H1 (cell line): ENCODE measurements at regions not wholly inside any gene's neighbourhood (a gene's known extent, or its start where the extent isn't known, plus 50 kb on each side); places are given as distances from the start of the nearest gene placed in this dataset.

Experiments used
- CTCF ChIA-PET: fragments of 300-600 bp; sonication (Branson Sonifier 250); formaldehyde crosslinking; loops from one replicate; lab custom pipeline; 2021; ENCODE audit not compliant: partially characterized antibody; lab: Charles Lee
- POLR2A ChIA-PET: fragments of 300-600 bp; sonication (Branson Sonifier 250); formaldehyde crosslinking; loops from one replicate; lab custom pipeline; 2021; ENCODE audit warnings: inconsistent platforms; ENCODE audit not compliant: partially characterized antibody; lab: Charles Lee
- DNase-seq, 2 experiments: peaks; one replicate each; pipeline versions ENCODE4 v3.0.0 to v3.0.0-alpha.2; 2010 to 2022; ENCODE audit warnings: low spot score in 2 of 2, low read depth in 1 of 2, mixed read lengths in 1 of 2
- FAIRE-seq: peaks from 2 replicates; lab custom pipeline; 2011; peaks lifted over from hg19 to GRCh38; lab: Jason Lieb, UNC
- H2AFZ ChIP-seq: 2 replicates; pipeline ENCODE4 v1.8.1; 2012; ENCODE audit warnings: low read length, inconsistent platforms
- H2AK5ac ChIP-seq: 2 replicates; pipeline ENCODE4 v1.6.1; 2013; ENCODE audit warnings: low read depth, low read length
- H2BK120ac ChIP-seq: replicated peaks from 2 replicates; pipeline ENCODE3; 2013; ENCODE audit warnings: low read depth, low read length, inconsistent platforms
- H2BK12ac ChIP-seq: 2 replicates; pipeline ENCODE4 v1.6.1; 2013; ENCODE audit warnings: low read depth, low read length
- H2BK15ac ChIP-seq: 2 replicates; pipeline ENCODE4 v1.6.1; 2013; ENCODE audit warnings: low read length
- H2BK20ac ChIP-seq: 2 replicates; pipeline ENCODE4 v1.6.1; 2013; ENCODE audit warnings: low read length
- H2BK5ac ChIP-seq: 2 replicates; pipeline ENCODE4 v1.6.1; 2013; ENCODE audit warnings: low read depth, low read length
- H3K14ac ChIP-seq: 2 replicates; pipeline ENCODE4 v1.6.1; 2013; ENCODE audit warnings: inconsistent platforms; ENCODE audit not compliant: insufficient read length
- H3K18ac ChIP-seq: 2 replicates; pipeline ENCODE4 v1.6.1; 2013; ENCODE audit warnings: low read length; ENCODE audit errors: extremely low read depth
- H3K23ac ChIP-seq: 2 replicates; pipeline ENCODE4 v1.6.1; 2013; ENCODE audit warnings: inconsistent platforms; ENCODE audit not compliant: insufficient read length
- H3K23me2 ChIP-seq: 2 replicates; pipeline ENCODE4 v1.6.1; 2013; ENCODE audit warnings: low read depth, low read length
- H3K27ac ChIP-seq: 2 replicates; pipeline ENCODE4 v1.6.1; 2011; ENCODE audit warnings: low read depth, low read length, inconsistent platforms
- H3K27me3 ChIP-seq, 4 experiments: replicated peaks in 1 of 4; 1 replicate in 1 of 4; 2 replicates in 3 of 4; pipeline versions ENCODE4 v1.6.1 to v1.8.1; 2011 to 2013; ENCODE audit warnings: low read length in 3 of 4, mild to moderate bottlenecking in 3 of 4, inconsistent platforms in 2 of 4, mixed read lengths in 2 of 4, moderate library complexity in 1 of 4; ENCODE audit not compliant: control insufficient read depth in 3 of 4, insufficient read depth in 3 of 4; ENCODE audit errors: extremely low read depth in 1 of 4
- H3K36me3 ChIP-seq, 4 experiments: 2 replicates each; pipeline versions ENCODE4 v1.6.1 to v1.8.1; 2011 to 2013; ENCODE audit warnings: mild to moderate bottlenecking in 4 of 4, low read length in 3 of 4, moderate library complexity in 2 of 4, control low read depth in 1 of 4, inconsistent platforms in 1 of 4; ENCODE audit not compliant: insufficient read depth in 4 of 4, control insufficient read depth in 2 of 4
- H3K4ac ChIP-seq: replicated peaks from 2 replicates; pipeline ENCODE3; 2013; ENCODE audit warnings: low read length, low read depth, mixed read lengths, inconsistent platforms; ENCODE audit not compliant: insufficient read length
- H3K4me1 ChIP-seq, 4 experiments: replicated peaks in 1 of 4; 1 replicate in 1 of 4; 2 replicates in 3 of 4; pipeline versions ENCODE4 v1.6.1 to v1.8.1; 2011 to 2013; ENCODE audit warnings: low read length in 3 of 4, inconsistent platforms in 2 of 4, mixed read lengths in 1 of 4; ENCODE audit not compliant: insufficient read depth in 4 of 4, control insufficient read depth in 3 of 4
- H3K4me2 ChIP-seq, 2 experiments: 2 replicates each; pipeline versions ENCODE4 v1.6.1 to v1.8.1; 2011 to 2013; ENCODE audit warnings: low read depth in 2 of 2, low read length in 2 of 2, control low read depth in 1 of 2, inconsistent platforms in 1 of 2, mild to moderate bottlenecking in 1 of 2; ENCODE audit not compliant: insufficient read depth in 1 of 2
- H3K4me3 ChIP-seq, 4 experiments: fragments of 200-600, 300-600 bp in 1 of 4; sonication (generic), shearing (Covaris generic), sonication (Bioruptor Twin) in 1 of 4; 2 replicates each; pipeline versions ENCODE4 v1.5.1 to v1.8.1; 2011 to 2016; ENCODE audit warnings: low read length in 4 of 4, low read depth in 3 of 4, control low read depth in 2 of 4, inconsistent platforms in 2 of 4, mild to moderate bottlenecking in 2 of 4, mixed read lengths in 1 of 4, moderate library complexity in 1 of 4; ENCODE audit not compliant: insufficient read depth in 2 of 4; ENCODE audit errors: extremely low read depth in 1 of 4
- H3K56ac ChIP-seq: replicated peaks from 2 replicates; pipeline ENCODE3; 2013; ENCODE audit warnings: low read depth, mild to moderate bottlenecking, mixed read lengths, low read length, inconsistent platforms; ENCODE audit not compliant: insufficient read length
- H3K79me1 ChIP-seq: 2 replicates; pipeline ENCODE4 v1.6.1; 2013; ENCODE audit warnings: low read depth, low read length, control low read depth
- H3K79me2 ChIP-seq, 2 experiments: 2 replicates each; pipeline versions ENCODE4 v1.6.1 to v1.8.1; 2012 to 2013; ENCODE audit warnings: low read length in 2 of 2, mild to moderate bottlenecking in 2 of 2, inconsistent platforms in 1 of 2; ENCODE audit not compliant: insufficient read depth in 2 of 2, control insufficient read depth in 1 of 2
- H3K9ac ChIP-seq, 4 experiments: replicated peaks in 1 of 4; 1 replicate in 1 of 4; 2 replicates in 3 of 4; pipeline versions ENCODE4 v1.6.1 to v1.8.1; 2011 to 2013; ENCODE audit warnings: low read depth in 3 of 4, low read length in 3 of 4, control low read depth in 2 of 4, mild to moderate bottlenecking in 2 of 4, moderate library complexity in 2 of 4, inconsistent platforms in 1 of 4; ENCODE audit errors: extremely low read depth in 1 of 4
- H3K9me3 ChIP-seq, 2 experiments: 2 replicates each; pipeline versions ENCODE4 v1.6.1 to v1.8.1; 2012 to 2013; ENCODE audit warnings: mild to moderate bottlenecking in 2 of 2, moderate library complexity in 2 of 2, control low read depth in 1 of 2, inconsistent platforms in 1 of 2, low read depth in 1 of 2, low read length in 1 of 2, mixed read lengths in 1 of 2; ENCODE audit not compliant: insufficient read depth in 2 of 2
- H4K20me1 ChIP-seq, 2 experiments: replicated peaks in 1 of 2; 2 replicates each; pipeline versions ENCODE3 to v1.8.1; 2011 to 2013; ENCODE audit warnings: inconsistent platforms in 2 of 2, low read length in 2 of 2, mild to moderate bottlenecking in 1 of 2; ENCODE audit not compliant: insufficient read depth in 2 of 2, control insufficient read depth in 1 of 2
- H4K5ac ChIP-seq: 2 replicates; pipeline ENCODE4 v1.6.1; 2013; ENCODE audit warnings: low read length, low read depth, mixed read lengths, inconsistent platforms; ENCODE audit not compliant: insufficient read length
- H4K8ac ChIP-seq: 2 replicates; pipeline ENCODE4 v1.8.0; 2013; ENCODE audit warnings: mild to moderate bottlenecking, moderate library complexity, low read length, inconsistent platforms; ENCODE audit not compliant: insufficient read depth; ENCODE audit errors: extremely low read depth
- H4K91ac ChIP-seq: replicated peaks from 2 replicates; pipeline ENCODE3; 2013; ENCODE audit warnings: low read length, mixed read lengths, inconsistent platforms; ENCODE audit not compliant: insufficient read length
- CBX5 ChIP-seq: fragments of 300-800, 300-1000 bp; sonication (generic); IDR thresholded peaks from 2 replicates; pipeline ENCODE4 v1.7.1; 2016; ENCODE audit warnings: antibody characterized with exemption, low read length, low read depth
- CHD2 ChIP-seq: IDR thresholded peaks from 2 replicates; pipeline ENCODE4 v1.6.1; 2012; ENCODE audit warnings: low read length, improper control_type of control experiment
- EZH2 ChIP-seq: fragments of 200-600 bp; sonication (generic); IDR thresholded peaks from 2 replicates; pipeline ENCODE4 v1.7.1; 2012; ENCODE audit warnings: low read depth, mild to moderate bottlenecking, moderate library complexity, low read length, inconsistent platforms; ENCODE audit not compliant: severe bottlenecking
- GABPA ChIP-seq: IDR thresholded peaks from 2 replicates; pipeline ENCODE4 v1.6.1; 2011; ENCODE audit warnings: mild to moderate bottlenecking, low read length, moderate library complexity, borderline replicate concordance; ENCODE audit not compliant: insufficient read depth
- NANOG ChIP-seq: IDR thresholded peaks from 2 replicates; pipeline ENCODE4 v1.6.1; 2011; ENCODE audit warnings: low read length, low read depth, mild to moderate bottlenecking, inconsistent platforms; ENCODE audit not compliant: insufficient read depth, poor library complexity, severe bottlenecking
- POLR2AphosphoS5 ChIP-seq: IDR thresholded peaks from 2 replicates; pipeline ENCODE4 v1.6.1; 2011; ENCODE audit warnings: low read depth, low read length
- POU5F1 ChIP-seq: IDR thresholded peaks from 2 replicates; pipeline ENCODE4 v1.6.1; 2011; ENCODE audit warnings: low read depth, mild to moderate bottlenecking, low read length, moderate library complexity
- RAD21 ChIP-seq, 2 experiments: IDR thresholded peaks in 1 of 2; conservative IDR thresholded peaks in 1 of 2; 2 replicates each; pipeline ENCODE4 v1.6.1; 2011; ENCODE audit warnings: low read depth in 2 of 2, low read length in 2 of 2, improper control_type of control experiment in 1 of 2, inconsistent platforms in 1 of 2, mild to moderate bottlenecking in 1 of 2, moderate library complexity in 1 of 2
- RNF2 ChIP-seq: fragments of 200-900, 300-1000 bp; sonication (generic); IDR thresholded peaks from 2 replicates; pipeline ENCODE4 v1.7.1; 2016; ENCODE audit warnings: borderline replicate concordance, low read depth, mild to moderate bottlenecking, antibody characterized with exemption, low read length; ENCODE audit not compliant: poor library complexity, severe bottlenecking; ENCODE audit errors: missing control alignments
- SAP30 ChIP-seq: fragments of 300-600 bp; sonication (generic); IDR thresholded peaks from 2 replicates; pipeline ENCODE4 v1.7.1; 2012; ENCODE audit warnings: low read length, moderate library complexity, mild to moderate bottlenecking, inconsistent platforms; ENCODE audit not compliant: insufficient read depth, insufficient replicate concordance
- SP1 ChIP-seq: IDR thresholded peaks from 2 replicates; pipeline ENCODE4 v1.6.1; 2011; ENCODE audit warnings: low read depth, low read length
- SP2 ChIP-seq: IDR thresholded peaks from 2 replicates; pipeline ENCODE4 v1.6.1; 2012; ENCODE audit warnings: mild to moderate bottlenecking, low read length, inconsistent platforms
- TAF1 ChIP-seq: IDR thresholded peaks from 2 replicates; pipeline ENCODE4 v1.6.1; 2011; ENCODE audit warnings: mild to moderate bottlenecking, low read depth, low read length
- WGBS, 2 experiments: shearing (Covaris generic) in 1 of 2; methylation state at CpG; one replicate each; pipeline versions ENCODE4 v1.1.6 to v1.1.7; 2013 to 2015; ENCODE audit warnings: low lambda C conversion rate in 2 of 2, mixed read lengths in 2 of 2, inconsistent platforms in 1 of 2, low coverage in 1 of 2, missing lambda C conversion rate in 1 of 2; ENCODE audit not compliant: insufficient replicate concordance in 2 of 2, insufficient coverage in 1 of 2, insufficient read length in 1 of 2; ENCODE audit errors: extremely low coverage in 1 of 2, missing lambda C conversion rate in 1 of 2; 5-methylcytosine and 5-hydroxymethylcytosine counted together

DNA sequence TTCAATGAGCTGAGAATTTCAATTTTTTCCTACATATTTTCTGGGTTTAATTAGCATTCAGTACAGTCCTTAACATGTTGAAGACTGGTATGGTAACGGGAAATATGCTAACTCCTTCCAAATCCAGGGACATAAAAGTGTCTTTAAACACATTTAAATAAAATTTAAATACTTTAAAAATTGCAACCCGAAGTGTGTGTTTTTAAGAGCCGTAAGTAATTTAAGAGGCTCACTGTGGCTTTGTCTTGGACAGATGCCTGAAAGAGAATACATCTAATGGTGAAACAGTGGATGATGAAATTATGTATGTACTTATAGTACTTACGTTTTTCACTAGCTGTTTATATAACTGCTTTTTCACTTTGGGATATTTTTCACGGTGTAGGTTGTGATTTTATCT, 687.3 kb upstream of the CELF2 start:
- Histone ChIP-seq H3K27ac (no peak overlapping the region), H2BK20ac (no peak overlapping the region), H3K18ac (no peak overlapping the region), H2BK12ac (no peak overlapping the region), H2AFZ (no peak overlapping the region), H3K14ac (no peak overlapping the region), H2AK5ac (no peak overlapping the region), H3K23me2 (no peaks in the 10 kb centered on the region), H3K36me3 (no peaks in the 10 kb centered on the region; a peak in 1 of 8 replicates), H3K27me3 (no peaks in the 10 kb centered on the region; a peak in 1 of 7 replicates), H2BK5ac (no peak overlapping the region), H4K20me1 (no peaks in the 10 kb centered on the region), H2BK15ac (no peak overlapping the region), H3K4me1 (peaks cover 0 to 3% (median under 1%) of the 10 kb centered on the region in 4 experiments; a peak in 3 of 7 replicates), H4K8ac (no peak overlapping the region), H3K4me3 (no peak overlapping the region), H3K9ac (no peak overlapping the region), H3K4me2 (no peak overlapping the region), H3K23ac (no peak overlapping the region), H4K5ac (no peak overlapping the region), H4K91ac (no peak overlapping the region), H3K56ac (no peak overlapping the region), H3K79me2 (no peaks in the 10 kb centered on the region), H3K9me3 (peaks cover 0 to 3% of the 10 kb centered on the region in 2 experiments; a peak in 1 of 4 replicates), H3K4ac (no peak overlapping the region), H2BK120ac (no peak overlapping the region), H3K79me1 (no peaks in the 10 kb centered on the region)
- 87% methylated on average over 5 of the region's 5 CpGs; no CpG with 5 or more reads in 1 of the 2 experiments for WGBS, 2 experiments
- FAIRE-seq (no peak), DNase-seq (no peak)
- POLR2A ChIA-PET = no interaction called here
- CTCF ChIA-PET = interaction anchor here (0.6 to 1.6 kb wide), 2 partner anchors 14 to 26 kb away, joined by 3 to 5 read pairs; no protein-coding TSS in a partner anchor
- TF ChIP-seq EZH2 (no peak), POLR2AphosphoS5 (no peak), CHD2 (no peak), CBX5 (no peak), POU5F1 (no peak), TAF1 (no peak), SAP30 (no peak), GABPA (no peak), NANOG (no peak), SP2 (no peak), RNF2 (no peak), RAD21 (IDR thresholded peaks at IDR 0.05 in 1 of 2, conservative IDR thresholded peaks at IDR 0.05 in 1 of 2; ENCODE audit: low read depth in 2 of 2, low read length in 2 of 2) (no peak), SP1 (no peak)
